Brain pericyte (primary cell): ENCODE measurements at regions not wholly inside any gene's neighbourhood (a gene's known extent, or its start where the extent isn't known, plus 50 kb on each side); places are given as distances from the start of the nearest gene placed in this dataset.

ENCODE experiments used
- DNase-seq: peaks from one replicate; pipeline ENCODE4 v3.0.0-alpha.2; 2012; ENCODE audit warnings: low read depth, low spot score

DNA sequence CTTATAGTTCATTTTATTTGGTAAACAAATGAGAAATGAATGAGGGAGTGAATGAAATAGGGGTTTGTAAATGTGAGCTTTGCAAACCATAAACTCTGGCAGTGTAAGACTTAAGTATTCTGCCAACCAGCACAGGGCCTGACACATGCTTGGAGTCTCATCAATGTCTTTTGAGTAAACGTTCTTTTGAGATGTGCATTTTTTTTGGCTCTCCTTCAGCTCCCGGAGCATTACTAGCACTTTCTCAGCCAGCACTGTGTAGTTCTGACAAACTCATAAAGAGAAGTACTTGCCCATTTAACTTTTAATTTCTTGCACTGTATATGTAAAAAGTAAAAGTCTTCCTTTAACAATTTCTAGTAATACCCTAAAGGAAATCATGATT, 245.3 kb downstream of the HS3ST1 start:
- no peak for DNase-seq

DNA sequence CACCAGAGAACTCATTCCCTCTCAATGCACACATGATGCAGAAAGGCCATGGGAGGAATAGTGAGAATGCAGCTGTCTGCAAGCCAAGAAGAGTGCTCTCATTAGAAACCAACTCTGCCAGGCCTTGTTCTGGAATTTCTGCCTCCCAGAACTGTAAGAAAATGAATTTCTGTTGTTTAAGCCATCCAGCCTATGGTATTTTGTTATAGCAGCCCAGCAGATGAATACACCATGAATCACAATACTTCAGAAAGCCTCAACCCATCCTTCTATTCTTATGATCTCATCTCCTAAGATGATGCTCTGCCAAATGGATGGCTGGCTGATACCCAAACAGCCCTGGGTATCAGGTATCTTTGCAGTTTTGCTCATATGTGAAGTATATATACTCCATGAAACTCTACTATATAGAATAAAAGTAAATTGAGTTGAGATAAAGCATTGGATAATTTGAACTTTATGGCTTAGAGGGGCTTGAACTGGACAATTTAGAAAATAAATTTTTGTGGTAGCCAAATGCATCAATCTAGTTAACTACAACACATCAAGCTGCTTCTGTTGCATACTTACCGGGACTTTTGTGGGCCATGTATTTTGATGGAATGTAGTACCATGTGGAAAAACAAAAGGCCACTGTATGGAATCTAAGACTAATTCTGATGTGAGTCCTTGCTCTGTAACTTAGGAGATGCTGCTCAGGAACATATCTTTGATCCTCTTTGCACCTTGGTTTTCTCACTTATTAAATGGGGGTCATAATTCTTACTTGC, 245.9 kb downstream of the HS3ST1 start:
- no peak for DNase-seq

DNA sequence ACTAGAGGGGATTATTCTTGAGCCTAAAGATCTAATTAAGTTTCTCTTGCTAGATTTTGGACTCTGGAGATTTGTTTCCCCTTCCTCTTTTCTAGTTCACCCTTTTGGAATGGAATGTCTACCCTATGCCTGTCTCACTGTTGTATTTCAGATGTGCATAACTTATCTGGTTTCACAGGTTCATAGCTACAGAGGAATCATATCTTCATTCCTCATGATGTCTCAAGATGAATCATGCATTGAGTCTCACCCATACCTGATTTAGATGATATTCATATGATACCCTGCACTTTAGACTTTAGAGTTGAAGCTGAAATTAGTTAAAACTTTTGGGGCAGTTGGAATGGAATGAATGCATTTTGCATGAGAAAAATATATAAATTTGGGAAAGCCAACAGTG, 246.7 kb downstream of the HS3ST1 start:
- DNase-seq = no peak

- no peak for DNase-seq
These were observed 248.9 kb downstream of the HS3ST1 start for GRCh38 chr4:11179796-11180195.

GRCh38 chr4:11178433-11178832, 250.3 kb downstream of the HS3ST1 start:
- DNase-seq = no peak

- no peak for DNase-seq
These were observed 253.3 kb downstream of the HS3ST1 start for GRCh38 chr4:11175374-11175773.

- DNase-seq = no peak
These were observed 262.1 kb downstream of the HS3ST1 start for GRCh38 chr4:11166606-11167005.

DNA sequence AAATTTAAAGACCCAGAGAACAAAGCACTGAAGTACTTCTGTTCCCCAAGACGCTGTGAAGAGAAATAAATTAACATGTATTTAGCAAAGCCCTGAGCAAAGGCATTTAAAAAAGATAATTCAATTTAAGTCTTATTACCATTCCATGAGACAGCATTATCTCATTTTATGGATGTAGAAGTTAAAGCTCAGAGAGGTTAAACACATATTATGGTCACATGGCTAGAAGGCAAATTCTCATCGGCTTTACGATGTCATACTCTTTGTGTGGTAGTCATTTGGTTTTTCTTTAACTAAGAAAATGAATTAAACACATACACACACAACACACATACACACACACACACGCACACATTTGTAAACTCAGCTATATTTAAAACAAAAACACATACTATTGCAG, 262.7 kb downstream of the HS3ST1 start:
- DNase-seq = no peak

GRCh38 chr4:11165052-11165451, 263.6 kb downstream of the HS3ST1 start:
- no peak for DNase-seq

DNA sequence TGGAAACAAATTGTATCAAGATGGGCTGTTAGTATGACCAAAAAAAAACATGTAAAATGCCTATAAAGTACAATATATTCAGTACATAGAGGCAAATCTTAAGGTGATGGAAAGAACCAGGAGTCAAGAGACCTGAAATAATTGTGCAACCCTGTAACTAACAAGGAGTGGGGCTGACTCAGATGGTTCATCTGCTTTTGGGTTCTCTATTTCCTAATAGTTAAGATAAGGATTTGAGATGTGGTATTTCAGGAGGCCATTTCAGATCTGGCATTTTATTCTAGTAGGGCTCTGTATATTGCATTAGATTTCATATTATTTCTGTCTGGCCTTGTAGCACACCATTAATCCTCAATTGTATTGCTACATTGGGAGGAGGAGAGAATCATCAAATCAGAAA, 268.4 kb downstream of the HS3ST1 start:
- no peak for DNase-seq

GRCh38 chr4:11158971-11159370, 269.7 kb downstream of the HS3ST1 start:
- no peak for DNase-seq

DNA sequence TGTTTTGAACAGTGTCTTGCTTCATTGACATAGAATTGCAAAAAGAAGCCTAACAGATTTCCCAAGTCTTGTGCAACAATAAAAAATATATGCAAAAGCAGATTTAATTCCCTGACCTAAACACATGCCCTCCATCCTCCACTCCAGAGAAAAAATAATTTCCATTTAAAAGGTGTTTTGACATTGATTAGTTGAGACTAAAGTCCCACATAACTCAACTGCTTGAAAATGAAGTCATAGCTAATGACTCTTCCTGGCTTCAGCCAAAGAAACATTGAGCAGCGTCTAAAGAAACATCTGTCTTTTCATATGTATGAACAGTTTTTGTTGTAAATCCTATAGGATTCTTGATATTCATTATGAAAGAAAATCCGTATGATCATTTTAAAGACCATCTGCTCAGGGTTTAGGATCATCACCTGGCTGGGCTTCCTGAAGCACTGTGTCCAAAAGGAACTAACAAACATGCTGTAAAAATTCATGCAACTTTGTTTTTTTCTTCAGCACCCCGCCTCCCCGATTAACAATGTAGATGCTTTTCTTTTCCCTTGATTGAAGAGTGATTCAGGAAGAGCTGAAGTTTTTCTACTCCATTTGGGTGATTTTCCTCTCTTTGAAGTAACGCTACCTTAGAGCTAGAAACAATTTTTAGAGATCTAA, 273.4 kb downstream of the HS3ST1 start:
- DNase-seq = no peak

- no peak for DNase-seq
These were observed 275.4 kb downstream of the HS3ST1 start for GRCh38 chr4:11153171-11153750.

DNA sequence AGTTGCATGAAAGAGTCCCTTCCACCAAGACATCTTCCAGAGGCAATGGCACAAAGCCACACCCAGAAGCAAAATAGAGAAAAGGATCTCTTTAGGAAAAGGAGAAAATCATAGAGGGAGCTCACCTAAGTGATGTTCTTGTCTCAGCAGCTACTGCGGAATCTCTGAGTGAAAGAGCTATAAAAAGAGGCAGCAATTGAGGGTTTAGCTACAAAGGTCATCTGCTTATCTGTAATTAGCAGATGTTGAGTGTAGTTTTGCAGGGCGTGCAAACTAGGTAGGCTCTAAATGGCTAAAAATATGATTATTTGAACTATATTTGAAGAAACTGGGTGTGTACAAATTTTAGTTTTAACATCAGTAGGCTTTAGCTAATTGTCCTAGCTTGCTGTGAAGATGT, 276.0 kb downstream of the HS3ST1 start:
- DNase-seq = no peak

DNA sequence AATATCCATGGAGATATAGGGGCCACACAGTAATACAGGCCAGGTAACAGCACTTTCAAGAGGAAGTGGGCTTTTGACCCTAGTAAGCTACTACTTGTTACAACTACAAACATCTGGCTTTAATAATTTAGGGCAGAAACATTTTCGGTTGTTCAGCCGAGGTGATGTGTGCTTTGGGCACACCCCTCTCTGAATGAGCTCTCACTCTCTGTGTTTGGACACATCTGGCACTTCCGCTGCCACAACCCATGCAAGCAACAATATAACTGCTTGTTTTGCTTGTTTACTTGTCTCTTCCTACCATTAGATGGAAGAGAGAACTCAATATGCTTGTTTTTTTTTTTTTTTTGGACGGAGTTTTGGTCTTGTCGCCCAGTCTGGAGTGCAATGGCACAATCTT, 277.2 kb downstream of the HS3ST1 start:
- no peak for DNase-seq

DNA sequence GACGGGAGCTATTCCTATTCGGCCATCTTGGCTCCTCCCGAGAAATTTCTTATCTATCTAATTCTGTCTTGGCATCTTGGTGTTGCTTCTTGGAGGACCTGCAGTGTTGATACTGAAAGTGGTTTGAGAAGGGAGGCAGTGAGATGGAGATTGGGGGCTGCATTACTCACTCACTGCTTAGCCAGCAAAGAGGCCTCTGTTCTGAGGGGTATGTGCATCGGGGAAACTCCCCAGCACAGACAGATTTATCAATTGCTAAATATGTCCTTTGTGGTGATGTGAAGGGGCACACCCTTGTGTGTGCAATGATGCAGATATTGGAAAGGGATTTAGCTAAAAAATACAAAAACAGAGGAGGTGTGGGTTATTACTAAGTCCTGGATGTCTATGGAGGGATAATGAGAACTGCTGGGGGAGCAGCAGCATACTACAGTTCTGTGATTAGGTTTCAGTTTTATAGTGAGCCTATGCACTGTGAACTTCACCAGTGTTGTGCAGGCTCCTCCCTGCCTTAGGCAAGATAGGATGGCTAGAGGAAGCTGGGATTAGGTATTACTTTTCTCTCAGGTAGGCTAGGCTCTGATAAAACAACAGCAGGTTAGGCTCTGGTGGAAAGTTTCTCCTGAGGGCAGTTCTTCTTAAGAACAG, 279.0 kb downstream of the HS3ST1 start:
- DNase-seq = no peak

GRCh38 chr4:11139871-11140270, 288.8 kb downstream of the HS3ST1 start:
- DNase-seq = no peak

GRCh38 chr4:11138964-11139363, 289.7 kb downstream of the HS3ST1 start:
- DNase-seq = no peak

DNA sequence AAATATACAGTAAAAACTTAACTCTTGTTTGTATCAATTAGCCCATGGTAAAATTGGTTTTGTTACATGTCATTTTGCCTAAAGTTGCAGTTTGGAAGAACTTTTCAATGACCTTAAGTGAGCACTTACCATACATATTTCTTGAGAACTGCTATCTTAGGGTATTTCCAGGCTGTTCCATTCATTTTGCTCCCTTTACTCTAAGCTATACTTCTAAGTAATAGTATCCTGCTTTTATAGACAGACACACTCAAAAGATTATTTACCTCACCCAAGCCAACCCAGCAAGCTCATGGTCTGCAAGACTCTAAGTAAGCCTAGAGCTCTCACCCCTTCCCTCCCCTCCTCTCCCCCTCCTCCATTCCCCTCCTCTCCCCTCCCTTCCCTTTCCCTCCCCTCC, 294.0 kb downstream of the HS3ST1 start:
- no peak for DNase-seq

GRCh38 chr4:11133868-11134267, 294.8 kb downstream of the HS3ST1 start:
- no peak for DNase-seq

DNA sequence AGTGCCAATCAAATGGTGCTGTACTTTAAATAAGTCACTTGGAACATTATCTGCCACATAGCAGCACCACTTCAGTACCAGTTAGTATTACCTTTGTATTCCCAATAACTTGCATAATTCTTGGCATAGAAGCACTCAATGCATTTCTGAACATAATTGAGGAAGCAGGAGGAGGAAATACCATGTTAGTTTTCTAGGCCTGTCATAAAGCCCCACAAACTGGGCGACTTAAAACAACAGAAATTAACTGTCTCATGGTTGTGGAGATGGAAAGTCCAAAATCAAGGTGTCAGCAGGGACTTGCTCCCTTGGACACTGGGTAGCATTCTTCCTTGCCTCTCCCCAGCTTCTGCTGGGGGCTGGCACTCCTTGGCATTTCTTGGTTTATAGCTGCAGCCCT, 296.2 kb downstream of the HS3ST1 start:
- no peak for DNase-seq

- DNase-seq = no peak
These were observed 297.2 kb downstream of the HS3ST1 start for GRCh38 chr4:11131491-11131890.
